ENCODE measurements at regions not wholly inside any gene's neighbourhood (a gene's known extent, or its start where the extent isn't known, plus 50 kb on each side); places are given as distances from the start of the nearest gene placed in this dataset.

- H3K27ac ChIP-seq, result no peak overlapping the region
These were observed 225.1 kb upstream of the KLHL29 start for GRCh38 chr2:23159746-23160405.

GRCh38 chr2:23164173-23164572 lies 220.8 kb upstream of the KLHL29 start:
- Histone ChIP-seq H3K9me3 (ENCODE audit: low read depth) (no peaks in the 10 kb centered on the region), H3K27ac (no peak overlapping the region), H3K4me1 (no peaks in the 10 kb centered on the region), H3K9ac (no peak overlapping the region), H3K4me3 (no peak overlapping the region), H3K36me3 (no peaks in the 10 kb centered on the region), H3F3A (ENCODE audit: low read depth) (no peaks in the 10 kb centered on the region), H4K20me1 (ENCODE audit: low read depth) (no peaks in the 10 kb centered on the region), H3K27me3 (no peaks in the 10 kb centered on the region), H3K4me2 (no peak overlapping the region), H2AFZ (replicated peaks) (no peak overlapping the region), H3K79me2 (ENCODE audit: low read depth) (no peaks in the 10 kb centered on the region)
- Mint-ChIP-seq H3K4me3 (no peak overlapping the region), H3K9me3 (no peaks in the 10 kb centered on the region), H3K4me1 (no peaks in the 10 kb centered on the region), H3K36me3 (no peaks in the 10 kb centered on the region), H3K27me3 (ENCODE audit: insufficient read depth, low read depth) (no peaks in the 10 kb centered on the region), H3K27ac (no peak overlapping the region)
- TF ChIP-seq CTCF (IDR thresholded peaks at IDR 0.05), result no peak
- no peak for TF ChIP-seq EZH2phosphoT487 (IDR thresholded peaks at IDR 0.05)
- no peak for TF ChIP-seq EZH2 (IDR thresholded peaks at IDR 0.05)
- no peak for DNase-seq (ENCODE audit: low spot score)

More at GRCh38 chr2:23159746-23160405, 225.1 kb upstream of the KLHL29 start:
- Mint-ChIP-seq H3K9me3 (no peaks in the 10 kb centered on the region), H3K36me3 (no peaks in the 10 kb centered on the region), H3K4me3 (no peak overlapping the region), H3K4me1 (peaks cover 2% of the 10 kb centered on the region), H3K27ac (no peak overlapping the region), H3K27me3 (ENCODE audit: insufficient read depth, low read depth) (no peaks in the 10 kb centered on the region)
- Histone ChIP-seq H3K4me3 (no peak overlapping the region), H4K20me1 (ENCODE audit: low read depth) (no peaks in the 10 kb centered on the region), H3K4me1 (no peaks in the 10 kb centered on the region), H3K27me3 (no peaks in the 10 kb centered on the region), H3K79me2 (ENCODE audit: low read depth) (no peaks in the 10 kb centered on the region), H3K36me3 (no peaks in the 10 kb centered on the region), H3K9me3 (ENCODE audit: low read depth) (no peaks in the 10 kb centered on the region), H2AFZ (replicated peaks) (no peak overlapping the region), H3F3A (ENCODE audit: low read depth) (no peaks in the 10 kb centered on the region), H3K4me2 (no peak overlapping the region), H3K9ac (no peak overlapping the region)
- DNase-seq (ENCODE audit: low spot score), result no peak
- TF ChIP-seq EZH2 (IDR thresholded peaks at IDR 0.05), result no peak
- no peak for TF ChIP-seq EZH2phosphoT487 (IDR thresholded peaks at IDR 0.05)

GRCh38 chr2:23169896-23170295 lies 215.1 kb upstream of the KLHL29 start:
- Histone ChIP-seq H3K27ac (no peak overlapping the region), H3F3A (ENCODE audit: low read depth) (no peaks in the 10 kb centered on the region), H3K36me3 (no peaks in the 10 kb centered on the region), H3K9ac (no peak overlapping the region), H3K4me3 (no peak overlapping the region), H3K27me3 (no peaks in the 10 kb centered on the region), H4K20me1 (ENCODE audit: low read depth) (no peaks in the 10 kb centered on the region), H2AFZ (replicated peaks) (no peak overlapping the region), H3K9me3 (ENCODE audit: low read depth) (no peaks in the 10 kb centered on the region), H3K4me1 (no peaks in the 10 kb centered on the region), H3K4me2 (no peak overlapping the region), H3K79me2 (ENCODE audit: low read depth) (no peaks in the 10 kb centered on the region)
- DNase-seq (ENCODE audit: low spot score), result no peak
- Mint-ChIP-seq H3K9me3 (peaks cover 12% of the 10 kb centered on the region), H3K4me3 (no peak overlapping the region), H3K27me3 (ENCODE audit: insufficient read depth, low read depth) (no peaks in the 10 kb centered on the region), H3K36me3 (no peaks in the 10 kb centered on the region), H3K27ac (no peak overlapping the region), H3K4me1 (no peaks in the 10 kb centered on the region)
- no peak for TF ChIP-seq CTCF (IDR thresholded peaks at IDR 0.05)
- TF ChIP-seq EZH2phosphoT487 (IDR thresholded peaks at IDR 0.05), result no peak
- no peak for TF ChIP-seq EZH2 (IDR thresholded peaks at IDR 0.05)

- Mint-ChIP-seq H3K4me3 (no peak overlapping the region), H3K27me3 (ENCODE audit: insufficient read depth, low read depth) (no peaks in the 10 kb centered on the region), H3K9me3 (peaks cover 12% of the 10 kb centered on the region), H3K4me1 (no peaks in the 10 kb centered on the region), H3K27ac (no peak overlapping the region), H3K36me3 (no peaks in the 10 kb centered on the region)
- TF ChIP-seq EZH2phosphoT487 (IDR thresholded peaks at IDR 0.05), result no peak
- no peak for TF ChIP-seq CTCF (IDR thresholded peaks at IDR 0.05)
- TF ChIP-seq EZH2 (IDR thresholded peaks at IDR 0.05), result no peak
- H3K27ac ChIP-seq, result no peak overlapping the region
- H3F3A ChIP-seq (ENCODE audit: low read depth), result no peaks in the 10 kb centered on the region
- H3K4me1 ChIP-seq, result no peaks in the 10 kb centered on the region
- H3K4me2 ChIP-seq, result no peak overlapping the region
- no peaks in the 10 kb centered on the region for H3K79me2 ChIP-seq (ENCODE audit: low read depth)
- no peaks in the 10 kb centered on the region for H3K36me3 ChIP-seq
- no peak overlapping the region for H2AFZ ChIP-seq (replicated peaks)
- H3K9ac ChIP-seq, result no peak overlapping the region
- H3K4me3 ChIP-seq, result no peak overlapping the region
- no peaks in the 10 kb centered on the region for H4K20me1 ChIP-seq (ENCODE audit: low read depth)
- DNase-seq (ENCODE audit: low spot score), result no peak
- no peaks in the 10 kb centered on the region for H3K27me3 ChIP-seq
- no peaks in the 10 kb centered on the region for H3K9me3 ChIP-seq (ENCODE audit: low read depth)
These were observed 213.9 kb upstream of the KLHL29 start for GRCh38 chr2:23171108-23171507.
